ENCODE measurements at regions not wholly inside any gene's neighbourhood (a gene's known extent, or its start where the extent isn't known, plus 50 kb on each side); places are given as distances from the start of the nearest gene placed in this dataset.

DNA sequence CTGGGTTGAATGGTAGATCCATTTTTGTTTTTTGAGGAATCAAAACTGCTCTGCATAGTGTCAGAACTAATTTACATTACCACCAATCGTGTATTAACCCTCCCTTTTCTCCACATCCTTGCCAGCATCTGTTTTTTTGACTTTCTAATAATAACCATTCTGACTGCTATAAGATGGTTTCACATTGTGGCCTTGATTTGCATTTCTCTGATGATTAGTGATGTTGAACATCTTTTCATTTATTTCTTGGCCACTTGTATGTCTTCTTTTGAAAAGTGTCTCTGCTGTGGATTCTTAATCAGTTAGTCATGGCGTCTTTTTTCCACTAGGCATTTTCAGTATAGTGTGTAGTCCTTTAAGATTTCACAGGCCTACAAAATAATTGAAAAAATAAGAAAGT is 2144.3 kb upstream of the C9orf72 start (continued):
- TF ChIP-seq, protein P1, sequence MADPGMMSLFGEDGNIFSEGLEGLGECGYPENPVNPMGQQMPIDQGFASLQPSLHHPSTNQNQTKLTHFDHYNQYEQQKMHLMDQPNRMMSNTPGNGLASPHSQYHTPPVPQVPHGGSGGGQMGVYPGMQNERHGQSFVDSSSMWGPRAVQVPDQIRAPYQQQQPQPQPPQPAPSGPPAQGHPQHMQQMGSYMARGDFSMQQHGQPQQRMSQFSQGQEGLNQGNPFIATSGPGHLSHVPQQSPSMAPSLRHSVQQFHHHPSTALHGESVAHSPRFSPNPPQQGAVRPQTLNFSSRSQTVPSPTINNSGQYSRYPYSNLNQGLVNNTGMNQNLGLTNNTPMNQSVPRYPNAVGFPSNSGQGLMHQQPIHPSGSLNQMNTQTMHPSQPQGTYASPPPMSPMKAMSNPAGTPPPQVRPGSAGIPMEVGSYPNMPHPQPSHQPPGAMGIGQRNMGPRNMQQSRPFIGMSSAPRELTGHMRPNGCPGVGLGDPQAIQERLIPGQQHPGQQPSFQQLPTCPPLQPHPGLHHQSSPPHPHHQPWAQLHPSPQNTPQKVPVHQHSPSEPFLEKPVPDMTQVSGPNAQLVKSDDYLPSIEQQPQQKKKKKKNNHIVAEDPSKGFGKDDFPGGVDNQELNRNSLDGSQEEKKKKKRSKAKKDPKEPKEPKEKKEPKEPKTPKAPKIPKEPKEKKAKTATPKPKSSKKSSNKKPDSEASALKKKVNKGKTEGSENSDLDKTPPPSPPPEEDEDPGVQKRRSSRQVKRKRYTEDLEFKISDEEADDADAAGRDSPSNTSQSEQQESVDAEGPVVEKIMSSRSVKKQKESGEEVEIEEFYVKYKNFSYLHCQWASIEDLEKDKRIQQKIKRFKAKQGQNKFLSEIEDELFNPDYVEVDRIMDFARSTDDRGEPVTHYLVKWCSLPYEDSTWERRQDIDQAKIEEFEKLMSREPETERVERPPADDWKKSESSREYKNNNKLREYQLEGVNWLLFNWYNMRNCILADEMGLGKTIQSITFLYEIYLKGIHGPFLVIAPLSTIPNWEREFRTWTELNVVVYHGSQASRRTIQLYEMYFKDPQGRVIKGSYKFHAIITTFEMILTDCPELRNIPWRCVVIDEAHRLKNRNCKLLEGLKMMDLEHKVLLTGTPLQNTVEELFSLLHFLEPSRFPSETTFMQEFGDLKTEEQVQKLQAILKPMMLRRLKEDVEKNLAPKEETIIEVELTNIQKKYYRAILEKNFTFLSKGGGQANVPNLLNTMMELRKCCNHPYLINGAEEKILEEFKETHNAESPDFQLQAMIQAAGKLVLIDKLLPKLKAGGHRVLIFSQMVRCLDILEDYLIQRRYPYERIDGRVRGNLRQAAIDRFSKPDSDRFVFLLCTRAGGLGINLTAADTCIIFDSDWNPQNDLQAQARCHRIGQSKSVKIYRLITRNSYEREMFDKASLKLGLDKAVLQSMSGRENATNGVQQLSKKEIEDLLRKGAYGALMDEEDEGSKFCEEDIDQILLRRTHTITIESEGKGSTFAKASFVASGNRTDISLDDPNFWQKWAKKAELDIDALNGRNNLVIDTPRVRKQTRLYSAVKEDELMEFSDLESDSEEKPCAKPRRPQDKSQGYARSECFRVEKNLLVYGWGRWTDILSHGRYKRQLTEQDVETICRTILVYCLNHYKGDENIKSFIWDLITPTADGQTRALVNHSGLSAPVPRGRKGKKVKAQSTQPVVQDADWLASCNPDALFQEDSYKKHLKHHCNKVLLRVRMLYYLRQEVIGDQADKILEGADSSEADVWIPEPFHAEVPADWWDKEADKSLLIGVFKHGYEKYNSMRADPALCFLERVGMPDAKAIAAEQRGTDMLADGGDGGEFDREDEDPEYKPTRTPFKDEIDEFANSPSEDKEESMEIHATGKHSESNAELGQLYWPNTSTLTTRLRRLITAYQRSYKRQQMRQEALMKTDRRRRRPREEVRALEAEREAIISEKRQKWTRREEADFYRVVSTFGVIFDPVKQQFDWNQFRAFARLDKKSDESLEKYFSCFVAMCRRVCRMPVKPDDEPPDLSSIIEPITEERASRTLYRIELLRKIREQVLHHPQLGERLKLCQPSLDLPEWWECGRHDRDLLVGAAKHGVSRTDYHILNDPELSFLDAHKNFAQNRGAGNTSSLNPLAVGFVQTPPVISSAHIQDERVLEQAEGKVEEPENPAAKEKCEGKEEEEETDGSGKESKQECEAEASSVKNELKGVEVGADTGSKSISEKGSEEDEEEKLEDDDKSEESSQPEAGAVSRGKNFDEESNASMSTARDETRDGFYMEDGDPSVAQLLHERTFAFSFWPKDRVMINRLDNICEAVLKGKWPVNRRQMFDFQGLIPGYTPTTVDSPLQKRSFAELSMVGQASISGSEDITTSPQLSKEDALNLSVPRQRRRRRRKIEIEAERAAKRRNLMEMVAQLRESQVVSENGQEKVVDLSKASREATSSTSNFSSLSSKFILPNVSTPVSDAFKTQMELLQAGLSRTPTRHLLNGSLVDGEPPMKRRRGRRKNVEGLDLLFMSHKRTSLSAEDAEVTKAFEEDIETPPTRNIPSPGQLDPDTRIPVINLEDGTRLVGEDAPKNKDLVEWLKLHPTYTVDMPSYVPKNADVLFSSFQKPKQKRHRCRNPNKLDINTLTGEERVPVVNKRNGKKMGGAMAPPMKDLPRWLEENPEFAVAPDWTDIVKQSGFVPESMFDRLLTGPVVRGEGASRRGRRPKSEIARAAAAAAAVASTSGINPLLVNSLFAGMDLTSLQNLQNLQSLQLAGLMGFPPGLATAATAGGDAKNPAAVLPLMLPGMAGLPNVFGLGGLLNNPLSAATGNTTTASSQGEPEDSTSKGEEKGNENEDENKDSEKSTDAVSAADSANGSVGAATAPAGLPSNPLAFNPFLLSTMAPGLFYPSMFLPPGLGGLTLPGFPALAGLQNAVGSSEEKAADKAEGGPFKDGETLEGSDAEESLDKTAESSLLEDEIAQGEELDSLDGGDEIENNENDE (IDR thresholded peaks at IDR 0.05; ENCODE audit: insufficient replicate concordance, low read length) = no peak
- TF ChIP-seq GABPA (IDR thresholded peaks at IDR 0.05; ENCODE audit: borderline replicate concordance, insufficient read depth, low read length) = no peak
- no peak for TF ChIP-seq EGR1 (IDR thresholded peaks at IDR 0.05; ENCODE audit: borderline replicate concordance, low read depth, low read length)
- TF ChIP-seq, protein P2, sequence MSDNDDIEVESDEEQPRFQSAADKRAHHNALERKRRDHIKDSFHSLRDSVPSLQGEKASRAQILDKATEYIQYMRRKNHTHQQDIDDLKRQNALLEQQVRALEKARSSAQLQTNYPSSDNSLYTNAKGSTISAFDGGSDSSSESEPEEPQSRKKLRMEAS (IDR thresholded peaks at IDR 0.05) = no peak
- no peak for TF ChIP-seq SP4 (IDR thresholded peaks at IDR 0.05; ENCODE audit: low read length)
- TF ChIP-seq TBP (IDR thresholded peaks at IDR 0.05; ENCODE audit: low read depth, low read length) = no peak
- no peak for TF ChIP-seq SRF (IDR thresholded peaks at IDR 0.05; ENCODE audit: low read depth, low read length)
- no peak for TF ChIP-seq EZH2 (IDR thresholded peaks at IDR 0.05; ENCODE audit: low read depth, low read length, severe bottlenecking)
